ENCODE measurements at regions not wholly inside any gene's neighbourhood (a gene's known extent, or its start where the extent isn't known, plus 50 kb on each side); places are given as distances from the start of the nearest gene placed in this dataset.

GRCh38 chr2:121005453-121005852, 269.8 kb downstream of the GLI2 start:
- H3K9me3 ChIP-seq: no peaks in the 10 kb centered on the region
- DNase-seq: no peak
- intact Hi-C loops (cut with DNase I, micrococcal nuclease): no loop called here
- H3K36me3 ChIP-seq (ENCODE audit: low read depth): no peaks in the 10 kb centered on the region
- no peak overlapping the region for H3K4me3 ChIP-seq
- no peaks in the 10 kb centered on the region for H3K4me1 ChIP-seq (ENCODE audit: low read depth)
- TF ChIP-seq CTCF (IDR thresholded peaks at IDR 0.05): no peak
- ATAC-seq: no peak

GRCh38 chr2:121006743-121007489, 271.2 kb downstream of the GLI2 start:
- no peak for DNase-seq
- H3K4me3 ChIP-seq: no peak overlapping the region
- H3K4me1 ChIP-seq (ENCODE audit: low read depth): no peaks in the 10 kb centered on the region
- ATAC-seq: no peak
- no peak for TF ChIP-seq CTCF (IDR thresholded peaks at IDR 0.05)
- no peaks in the 10 kb centered on the region for H3K36me3 ChIP-seq (ENCODE audit: low read depth)
- no peaks in the 10 kb centered on the region for H3K9me3 ChIP-seq
- intact Hi-C loops (cut with DNase I, micrococcal nuclease): no loop called here

- no peak for ATAC-seq
- DNase-seq: no peak
- H3K4me1 ChIP-seq (ENCODE audit: low read depth): no peaks in the 10 kb centered on the region
- H3K36me3 ChIP-seq (ENCODE audit: low read depth): no peaks in the 10 kb centered on the region
- no peak overlapping the region for H3K4me3 ChIP-seq
- no peaks in the 10 kb centered on the region for H3K9me3 ChIP-seq
- no peak for TF ChIP-seq CTCF (IDR thresholded peaks at IDR 0.05)
- intact Hi-C loops (cut with DNase I, micrococcal nuclease): no loop called here
These were observed 271.8 kb downstream of the GLI2 start for GRCh38 chr2:121007490-121007853.

GRCh38 chr2:121008975-121009374, 273.3 kb downstream of the GLI2 start:
- TF ChIP-seq CTCF (IDR thresholded peaks at IDR 0.05): no peak
- Histone ChIP-seq H3K9me3 (no peaks in the 10 kb centered on the region), H3K36me3 (ENCODE audit: low read depth) (no peaks in the 10 kb centered on the region), H3K4me1 (ENCODE audit: low read depth) (no peaks in the 10 kb centered on the region), H3K4me3 (no peak overlapping the region)
- ATAC-seq (no peak), DNase-seq (no peak)
- intact Hi-C loops (cut with DNase I, micrococcal nuclease): no loop called here

GRCh38 chr2:121010998-121011397, 274.0 kb downstream of the TFCP2L1 start:
- TF ChIP-seq CTCF (IDR thresholded peaks at IDR 0.05): no peak

GRCh38 chr2:121014876-121015275, 270.1 kb downstream of the TFCP2L1 start:
- ATAC-seq (no peak), DNase-seq (no peak)
- Histone ChIP-seq H3K4me3 (no peak overlapping the region), H3K9me3 (no peaks in the 10 kb centered on the region), H3K4me1 (ENCODE audit: low read depth) (peaks cover 4% of the 10 kb centered on the region), H3K36me3 (ENCODE audit: low read depth) (no peaks in the 10 kb centered on the region)
- no peak for TF ChIP-seq CTCF (IDR thresholded peaks at IDR 0.05)
- intact Hi-C loops (cut with DNase I, micrococcal nuclease): no loop called here

More at GRCh38 chr2:121010998-121011397, 274.0 kb downstream of the TFCP2L1 start:
- Histone ChIP-seq H3K36me3 (ENCODE audit: low read depth) (no peaks in the 10 kb centered on the region), H3K4me1 (ENCODE audit: low read depth) (no peaks in the 10 kb centered on the region), H3K9me3 (no peaks in the 10 kb centered on the region), H3K4me3 (no peak overlapping the region)
- ATAC-seq: no peak
- intact Hi-C loops (cut with DNase I, micrococcal nuclease): no loop called here
- no peak for DNase-seq
